Endodermal cell (in vitro differentiated cells): ENCODE measurements at regions not wholly inside any gene's neighbourhood (a gene's known extent, or its start where the extent isn't known, plus 50 kb on each side); places are given as distances from the start of the nearest gene placed in this dataset.

Experiments used
- DNase-seq: peaks from one replicate; pipeline ENCODE4 v3.0.0-alpha.2; 2017
- H3K27ac ChIP-seq: 2 replicates; pipeline ENCODE4 v1.5.1; 2013; ENCODE audit warnings: mild to moderate bottlenecking, low read depth, low read length, moderate library complexity
- H3K27me3 ChIP-seq: 2 replicates; pipeline ENCODE4 v1.6.1; 2013; ENCODE audit warnings: mild to moderate bottlenecking, low read length, moderate library complexity; ENCODE audit not compliant: insufficient read depth, control insufficient read depth, poor library complexity, severe bottlenecking
- H3K36me3 ChIP-seq: 2 replicates; pipeline ENCODE4 v1.7.0; 2013; ENCODE audit warnings: mild to moderate bottlenecking, low read length, moderate library complexity; ENCODE audit not compliant: control insufficient read depth, insufficient read depth
- H3K4me1 ChIP-seq: one replicate; pipeline ENCODE4 v1.7.0; 2013; ENCODE audit warnings: low read length; ENCODE audit not compliant: control insufficient read depth, insufficient read depth
- H3K4me3 ChIP-seq: 2 replicates; pipeline ENCODE4 v1.5.1; 2013; ENCODE audit warnings: mild to moderate bottlenecking, low read length, moderate library complexity
- H3K9ac ChIP-seq: 2 replicates; pipeline ENCODE4 v1.6.1; 2013; ENCODE audit warnings: mild to moderate bottlenecking, low read length, moderate library complexity; ENCODE audit not compliant: poor library complexity, severe bottlenecking; ENCODE audit errors: extremely low read depth
- H3K9me3 ChIP-seq: 2 replicates; pipeline ENCODE4 v1.6.1; 2013; ENCODE audit warnings: mild to moderate bottlenecking, low read length, moderate library complexity; ENCODE audit not compliant: control insufficient read depth
- H3K27ac Mint-ChIP-seq: 2 replicates; pipeline ENCODE4 v1.8.0; 2020; ENCODE audit warnings: mixed read lengths
- H3K27me3 Mint-ChIP-seq: 2 replicates; pipeline ENCODE4 v1.8.0; 2021; ENCODE audit warnings: mild to moderate bottlenecking, mixed read lengths; ENCODE audit not compliant: insufficient read depth
- H3K36me3 Mint-ChIP-seq: 2 replicates; pipeline ENCODE4 v1.8.0; 2020; ENCODE audit warnings: low read depth, mixed read lengths
- H3K4me1 Mint-ChIP-seq: 2 replicates; pipeline ENCODE4 v1.8.0; 2020; ENCODE audit warnings: mixed read lengths
- H3K4me3 Mint-ChIP-seq: 2 replicates; pipeline ENCODE4 v1.8.0; 2020; ENCODE audit warnings: mild to moderate bottlenecking, moderate library complexity, mixed read lengths
- H3K9me3 Mint-ChIP-seq: 2 replicates; pipeline ENCODE4 v1.8.0; 2020; ENCODE audit warnings: mild to moderate bottlenecking, mixed read lengths
- CTCF ChIP-seq: fragments of 200-600 bp; sonication (generic); conservative IDR thresholded peaks from 2 replicates; pipeline ENCODE4 v1.5.0; 2021; ENCODE audit warnings: antibody characterized with exemption, mild to moderate bottlenecking
- WGBS, 2 experiments: methylation state at CpG; one replicate each; pipeline versions ENCODE4 v1.1.5 to v1.1.7; 2013; ENCODE audit warnings: missing lambda C conversion rate in 2 of 2, mixed read lengths in 1 of 2; ENCODE audit not compliant: insufficient coverage in 1 of 2, insufficient read length in 1 of 2; 5-methylcytosine and 5-hydroxymethylcytosine counted together

GRCh38 chr2:128645631-128646030 lies 327.0 kb upstream of the HS6ST1 start:
- H3K4me3 Mint-ChIP-seq: no peak overlapping the region
- peaks cover 16% of the 10 kb centered on the region for H3K27me3 Mint-ChIP-seq

GRCh38 chr2:128646091-128646490 lies 327.4 kb upstream of the HS6ST1 start:
- Mint-ChIP-seq H3K4me1 (peaks cover 45% of the 10 kb centered on the region), H3K27ac (peak overlapping the region; percentile 52), H3K4me3 (no peak overlapping the region), H3K36me3 (no peaks in the 10 kb centered on the region), H3K9me3 (no peaks in the 10 kb centered on the region), H3K27me3 (peaks cover 12% of the 10 kb centered on the region)
- H3K27me3 ChIP-seq: no peaks in the 10 kb centered on the region
- WGBS, 2 experiments: 96% methylated on average over 9 to 11 of the region's 11 CpGs
- H3K9me3 ChIP-seq: no peaks in the 10 kb centered on the region
- H3K4me3 ChIP-seq: no peak overlapping the region
- H3K9ac ChIP-seq: no peak overlapping the region
- TF ChIP-seq CTCF: no peak
- peaks cover 12% of the 10 kb centered on the region for H3K4me1 ChIP-seq
- no peak overlapping the region for H3K27ac ChIP-seq
- DNase-seq: no peak
- no peaks in the 10 kb centered on the region for H3K36me3 ChIP-seq

More at GRCh38 chr2:128645631-128646030, 327.0 kb upstream of the HS6ST1 start:
- H3K27ac ChIP-seq: peak overlapping the region; percentile 6
- H3K27me3 ChIP-seq: no peaks in the 10 kb centered on the region
- no peaks in the 10 kb centered on the region for H3K9me3 ChIP-seq
- no peak overlapping the region for H3K9ac ChIP-seq
- peaks cover 12% of the 10 kb centered on the region for H3K4me1 ChIP-seq
- no peak for TF ChIP-seq CTCF
- H3K36me3 ChIP-seq: no peaks in the 10 kb centered on the region
- WGBS, 2 experiments: 89 to 100% methylated on average over 2 to 6 of the region's 6 CpGs
- Mint-ChIP-seq H3K36me3 (no peaks in the 10 kb centered on the region), H3K9me3 (no peaks in the 10 kb centered on the region), H3K27ac (peak overlapping the region; percentile 52), H3K4me1 (peaks cover 50% of the 10 kb centered on the region)
- no peak overlapping the region for H3K4me3 ChIP-seq
- no peak for DNase-seq

GRCh38 chr2:128646691-128647090 lies 328.0 kb upstream of the HS6ST1 start:
- Mint-ChIP-seq H3K27ac (no peak overlapping the region), H3K36me3 (no peaks in the 10 kb centered on the region), H3K27me3 (peaks cover 6% of the 10 kb centered on the region), H3K9me3 (no peaks in the 10 kb centered on the region), H3K4me1 (peaks cover 39% of the 10 kb centered on the region), H3K4me3 (no peak overlapping the region)
- Histone ChIP-seq H3K9ac (no peak overlapping the region), H3K36me3 (no peaks in the 10 kb centered on the region), H3K27ac (no peak overlapping the region), H3K4me1 (peaks cover 9% of the 10 kb centered on the region), H3K27me3 (no peaks in the 10 kb centered on the region), H3K4me3 (no peak overlapping the region), H3K9me3 (no peaks in the 10 kb centered on the region)
- no peak for DNase-seq
- no peak for TF ChIP-seq CTCF
- 80 to 84% methylated on average over 3 of the region's 3 CpGs for WGBS, 2 experiments
